Bronchial epithelial cell (primary cell): ENCODE measurements at regions not wholly inside any gene's neighbourhood (a gene's known extent, or its start where the extent isn't known, plus 50 kb on each side); places are given as distances from the start of the nearest gene placed in this dataset.

Experiments used
- DNase-seq: peaks from one replicate; pipeline ENCODE4 v3.0.0-alpha.2; 2010; ENCODE audit warnings: low read depth
- FAIRE-seq: peaks from 2 replicates; lab custom pipeline; 2011; peaks lifted over from hg19 to GRCh38; lab: Jason Lieb, UNC
- H3K27me3 ChIP-seq: 2 replicates; pipeline ENCODE4 v1.5.1; 2011; ENCODE audit warnings: low read length; ENCODE audit not compliant: control insufficient read depth, insufficient read depth
- H3K36me3 ChIP-seq: 2 replicates; pipeline ENCODE4 v1.5.1; 2011; ENCODE audit warnings: low read length; ENCODE audit not compliant: control insufficient read depth, insufficient read depth
- H3K4me3 ChIP-seq: 2 replicates; pipeline ENCODE4 v1.5.1; 2011; ENCODE audit warnings: mild to moderate bottlenecking, low read depth, low read length, control low read depth
- CTCF ChIP-seq: IDR thresholded peaks from 2 replicates; pipeline ENCODE4 v1.5.1; 2011; ENCODE audit warnings: mild to moderate bottlenecking, moderate library complexity, low read length, control low read depth, inconsistent platforms; ENCODE audit not compliant: insufficient read depth, severe bottlenecking

- Histone ChIP-seq H3K27me3 (no peaks in the 10 kb centered on the region), H3K36me3 (no peaks in the 10 kb centered on the region), H3K4me3 (no peak overlapping the region)
- no peak for TF ChIP-seq CTCF
- FAIRE-seq: no peak
- DNase-seq: no peak
Measured at GRCh38 chr6:88377976-88378568, 211.9 kb upstream of the CNR1 start.

GRCh38 chr6:88376768-88377387 lies 210.7 kb upstream of the CNR1 start:
- DNase-seq (no peak), FAIRE-seq (no peak)
- H3K4me3 ChIP-seq: no peak overlapping the region
- no peaks in the 10 kb centered on the region for H3K27me3 ChIP-seq
- no peak for TF ChIP-seq CTCF
- H3K36me3 ChIP-seq: no peaks in the 10 kb centered on the region

GRCh38 chr6:88376197-88376596 lies 210.1 kb upstream of the CNR1 start:
- FAIRE-seq: no peak
- TF ChIP-seq CTCF: no peak
- H3K4me3 ChIP-seq: no peak overlapping the region
- no peaks in the 10 kb centered on the region for H3K27me3 ChIP-seq
- no peak for DNase-seq
- no peaks in the 10 kb centered on the region for H3K36me3 ChIP-seq

GRCh38 chr6:88374553-88374952 lies 208.4 kb upstream of the CNR1 start:
- no peaks in the 10 kb centered on the region for H3K27me3 ChIP-seq
- no peaks in the 10 kb centered on the region for H3K36me3 ChIP-seq
- no peak overlapping the region for H3K4me3 ChIP-seq
- TF ChIP-seq CTCF: no peak
- FAIRE-seq (no peak), DNase-seq (no peak)

GRCh38 chr6:88371480-88371879 lies 205.3 kb upstream of the CNR1 start:
- Histone ChIP-seq H3K36me3 (no peaks in the 10 kb centered on the region), H3K4me3 (no peak overlapping the region), H3K27me3 (no peaks in the 10 kb centered on the region)
- FAIRE-seq (no peak), DNase-seq (no peak)
- TF ChIP-seq CTCF: no peak

GRCh38 chr6:88370127-88370710 lies 204.1 kb upstream of the CNR1 start:
- no peak for TF ChIP-seq CTCF
- Histone ChIP-seq H3K4me3 (no peak overlapping the region), H3K36me3 (no peaks in the 10 kb centered on the region), H3K27me3 (no peaks in the 10 kb centered on the region)
- FAIRE-seq (no peak), DNase-seq (no peak)
